GM23338 (cell line): ENCODE measurements at regions not wholly inside any gene's neighbourhood (a gene's known extent, or its start where the extent isn't known, plus 50 kb on each side); places are given as distances from the start of the nearest gene placed in this dataset.
A peak's percentile ranks its signal among the peaks of the same experiment; 100 is the strongest.

Experiments
- ATAC-seq: fragments of 200-7000 bp; cut with Tn5 transposase; 3 replicates; pipeline ENCODE4 v1.9.1; 2020
- DNase-seq: peaks from one replicate; pipeline ENCODE4 v3.0.0-alpha.2; 2015; ENCODE audit warnings: low spot score
- H2AFZ ChIP-seq: fragments of 200-600 bp; sonication (generic); 2 replicates; pipeline ENCODE4 v1.8.0; 2016; ENCODE audit warnings: antibody characterized with exemption, mild to moderate bottlenecking, moderate library complexity
- H3F3A ChIP-seq: fragments of 200-600 bp; sonication (generic); replicated peaks from 2 replicates; pipeline ENCODE4 v1.8.0; 2017; ENCODE audit warnings: antibody characterized with exemption, mixed run types, low read depth
- H3K27ac ChIP-seq: fragments of 200-600 bp; sonication (generic); 2 replicates; pipeline ENCODE4 v1.6.1; 2016; ENCODE audit warnings: low read depth
- H3K27me3 ChIP-seq: fragments of 200-600 bp; sonication (generic); 2 replicates; pipeline ENCODE4 v1.8.0; 2016; ENCODE audit warnings: mild to moderate bottlenecking, mixed run types, moderate library complexity; ENCODE audit not compliant: insufficient read depth
- H3K36me3 ChIP-seq: fragments of 200-600 bp; sonication (generic); 2 replicates; pipeline ENCODE4 v1.8.0; 2016; ENCODE audit warnings: mild to moderate bottlenecking; ENCODE audit not compliant: insufficient read depth
- H3K4me1 ChIP-seq: fragments of 200-600 bp; sonication (generic); 2 replicates; pipeline ENCODE4 v1.8.0; 2016; ENCODE audit warnings: mild to moderate bottlenecking, moderate library complexity; ENCODE audit not compliant: insufficient read depth
- H3K4me2 ChIP-seq: fragments of 200-600 bp; sonication (generic); 2 replicates; pipeline ENCODE4 v1.7.1; 2017; ENCODE audit warnings: mixed run types
- H3K4me3 ChIP-seq: fragments of 200-600 bp; sonication (generic); 2 replicates; pipeline ENCODE4 v1.6.1; 2016; ENCODE audit warnings: mixed run types
- H3K79me2 ChIP-seq: fragments of 200-600 bp; sonication (generic); replicated peaks from 2 replicates; pipeline ENCODE4 v1.8.0; 2017; ENCODE audit warnings: mild to moderate bottlenecking; ENCODE audit not compliant: insufficient read depth
- H3K9me2 ChIP-seq: fragments of 200-600 bp; sonication (generic); 2 replicates; pipeline ENCODE4 v1.8.0; 2017; ENCODE audit not compliant: insufficient read depth
- H4K20me1 ChIP-seq: fragments of 200-600 bp; sonication (generic); replicated peaks from 2 replicates; pipeline ENCODE4 v1.8.0; 2017; ENCODE audit warnings: mild to moderate bottlenecking; ENCODE audit not compliant: insufficient read depth
- H3K27ac Mint-ChIP-seq: 2 replicates; pipeline ENCODE4 v1.8.0; 2020; ENCODE audit warnings: inconsistent platforms, mild to moderate bottlenecking, moderate library complexity, mixed read lengths
- H3K27me3 Mint-ChIP-seq: 3 replicates; pipeline ENCODE4 v1.8.0; 2022; ENCODE audit warnings: low read depth, mild to moderate bottlenecking, moderate library complexity, mixed read lengths, inconsistent platforms; ENCODE audit not compliant: insufficient read depth, poor library complexity
- H3K36me3 Mint-ChIP-seq: 3 replicates; pipeline ENCODE4 v1.8.0; 2021; ENCODE audit warnings: low read depth, mild to moderate bottlenecking, inconsistent platforms, moderate library complexity, mixed read lengths
- H3K4me1 Mint-ChIP-seq: 3 replicates; pipeline ENCODE4 v1.8.0; 2020; ENCODE audit warnings: mild to moderate bottlenecking, inconsistent platforms, mixed read lengths
- H3K4me3 Mint-ChIP-seq: 3 replicates; pipeline ENCODE4 v1.8.0; 2021; ENCODE audit warnings: moderate library complexity, mild to moderate bottlenecking, inconsistent platforms, mixed read lengths
- H3K9me3 Mint-ChIP-seq: 3 replicates; pipeline ENCODE4 v1.8.0; 2020; ENCODE audit warnings: moderate library complexity, mild to moderate bottlenecking, inconsistent platforms, mixed read lengths
- CTCF ChIP-seq, 2 experiments: fragments of 200-600 bp in 1 of 2; sonication (generic) in 1 of 2; conservative IDR thresholded peaks; 2 replicates each; pipeline versions ENCODE4 v1.5.1 to v1.6.1; 2016 to 2017; ENCODE audit warnings: antibody characterized with exemption in 2 of 2, low read depth in 2 of 2, mild to moderate bottlenecking in 2 of 2, moderate library complexity in 1 of 2
- EZH2 ChIP-seq: fragments of 200-600 bp; sonication (generic); IDR thresholded peaks from one replicate; pipeline ENCODE4 v1.8.0; 2017; ENCODE audit warnings: antibody characterized with exemption, mild to moderate bottlenecking, low read depth; ENCODE audit not compliant: unreplicated experiment
- REST ChIP-seq: IDR thresholded peaks from one replicate; pipeline ENCODE4 v1.6.1; 2018; ENCODE audit warnings: antibody characterized with exemption; ENCODE audit not compliant: unreplicated experiment
- ZNF114 ChIP-seq: fragments of 250-450 bp; sonication (Bioruptor Pico); IDR thresholded peaks from 2 replicates; pipeline ENCODE4 v1.5.0; 2020; ENCODE audit warnings: mild to moderate bottlenecking, moderate library complexity
- ZNF462 ChIP-seq: fragments of 250-450 bp; sonication (Bioruptor Pico); IDR thresholded peaks from 2 replicates; pipeline ENCODE4 v1.5.0; 2020; ENCODE audit warnings: mild to moderate bottlenecking, moderate library complexity

GRCh38 chr7:109213081-109213480, 643.4 kb downstream of the DNAJB9 start (continued):
- TF ChIP-seq ZNF462 (CRISPR knock-in tag) = no peak
- TF ChIP-seq EZH2 = no peak
- TF ChIP-seq CTCF (conservative IDR thresholded peaks at IDR 0.05; ENCODE audit: low read depth in 2 of 2) = no peak
- no peak for TF ChIP-seq ZNF114 (CRISPR knock-in tag)

GRCh38 chr7:109215341-109215740, 645.7 kb downstream of the DNAJB9 start:
- Histone ChIP-seq H3K9me2 (peaks cover 7% of the 10 kb centered on the region; the same call in 1 of the 2 replicates), H3F3A (no peaks in the 10 kb centered on the region), H3K36me3 (no peaks in the 10 kb centered on the region), H3K79me2 (no peaks in the 10 kb centered on the region), H3K4me2 (no peak overlapping the region), H3K4me3 (no peak overlapping the region), H2AFZ (peak overlapping the region; percentile 12; the same call in 1 of the 2 replicates), H4K20me1 (no peaks in the 10 kb centered on the region), H3K27ac (no peak overlapping the region), H3K4me1 (peaks cover 7% of the 10 kb centered on the region), H3K27me3 (no peaks in the 10 kb centered on the region)
- H3K27ac Mint-ChIP-seq = no peak overlapping the region
- no peak for ATAC-seq
- no peaks in the 10 kb centered on the region for H3K27me3 Mint-ChIP-seq
- H3K4me1 Mint-ChIP-seq = peaks cover 4% of the 10 kb centered on the region; the same call in 2 of the 3 replicates
- H3K9me3 Mint-ChIP-seq = no peaks in the 10 kb centered on the region
- no peaks in the 10 kb centered on the region for H3K36me3 Mint-ChIP-seq
- DNase-seq = no peak
- H3K4me3 Mint-ChIP-seq = no peak overlapping the region
- TF ChIP-seq REST = no peak
